ENCODE measurements at regions not wholly inside any gene's neighbourhood (a gene's known extent, or its start where the extent isn't known, plus 50 kb on each side); places are given as distances from the start of the nearest gene placed in this dataset.

- Histone ChIP-seq H3K4me3 (ENCODE audit: low read depth, low read length) (no peak overlapping the region), H3K36me3 (replicated peaks) (no peaks in the 10 kb centered on the region), H3K27me3 (replicated peaks) (no peaks in the 10 kb centered on the region), H3K27ac (no peak overlapping the region)
- no peak for TF ChIP-seq CTCF (IDR thresholded peaks at IDR 0.05; ENCODE audit: low read depth, low read length, missing control alignments)
- in situ Hi-C loops (cut with HindIII; ENCODE audit: low pct_ligation_motif_present, low sequenced_read_pairs) = no loop called here
- no peak for DNase-seq
These were observed 236.9 kb upstream of the SLC10A2 start for GRCh38 chr13:103303078-103303651.

- no peaks in the 10 kb centered on the region for H3K27me3 ChIP-seq (replicated peaks)
- in situ Hi-C loops (cut with HindIII; ENCODE audit: low pct_ligation_motif_present, low sequenced_read_pairs) = no loop called here
- H3K27ac ChIP-seq = no peak overlapping the region
- no peak for DNase-seq
- TF ChIP-seq CTCF (IDR thresholded peaks at IDR 0.05; ENCODE audit: low read depth, low read length, missing control alignments) = no peak
- H3K36me3 ChIP-seq (replicated peaks) = no peaks in the 10 kb centered on the region
- no peak overlapping the region for H3K4me3 ChIP-seq (ENCODE audit: low read depth, low read length)
These were observed 236.5 kb upstream of the SLC10A2 start for GRCh38 chr13:103302676-103303075.

- no peak for DNase-seq
These were observed 232.9 kb upstream of the SLC10A2 start for GRCh38 chr13:103299079-103299478.

GRCh38 chr13:103297083-103297482 lies 230.9 kb upstream of the SLC10A2 start:
- in situ Hi-C loops (cut with HindIII; ENCODE audit: low pct_ligation_motif_present, low sequenced_read_pairs) = no loop called here
- TF ChIP-seq CTCF (IDR thresholded peaks at IDR 0.05; ENCODE audit: low read depth, low read length, missing control alignments) = no peak

More at GRCh38 chr13:103299079-103299478, 232.9 kb upstream of the SLC10A2 start:
- in situ Hi-C loops (cut with HindIII; ENCODE audit: low pct_ligation_motif_present, low sequenced_read_pairs) = no loop called here
- Histone ChIP-seq H3K27ac (no peak overlapping the region), H3K4me3 (ENCODE audit: low read depth, low read length) (no peak overlapping the region), H3K36me3 (replicated peaks) (no peaks in the 10 kb centered on the region), H3K27me3 (replicated peaks) (no peaks in the 10 kb centered on the region)
- no peak for TF ChIP-seq CTCF (IDR thresholded peaks at IDR 0.05; ENCODE audit: low read depth, low read length, missing control alignments)

GRCh38 chr13:103291798-103292572 lies 225.8 kb upstream of the SLC10A2 start:
- in situ Hi-C loops (cut with HindIII; ENCODE audit: low pct_ligation_motif_present, low sequenced_read_pairs) = no loop called here

More at GRCh38 chr13:103297083-103297482, 230.9 kb upstream of the SLC10A2 start:
- no peak for DNase-seq
- H3K36me3 ChIP-seq (replicated peaks) = no peaks in the 10 kb centered on the region
- H3K27ac ChIP-seq = no peak overlapping the region
- no peak overlapping the region for H3K4me3 ChIP-seq (ENCODE audit: low read depth, low read length)
- H3K27me3 ChIP-seq (replicated peaks) = no peaks in the 10 kb centered on the region

More at GRCh38 chr13:103291798-103292572, 225.8 kb upstream of the SLC10A2 start:
- no peak for DNase-seq
- H3K36me3 ChIP-seq (replicated peaks) = no peaks in the 10 kb centered on the region
- TF ChIP-seq CTCF (IDR thresholded peaks at IDR 0.05; ENCODE audit: low read depth, low read length, missing control alignments) = no peak
- no peaks in the 10 kb centered on the region for H3K27me3 ChIP-seq (replicated peaks)
- no peak overlapping the region for H3K27ac ChIP-seq
- no peak overlapping the region for H3K4me3 ChIP-seq (ENCODE audit: low read depth, low read length)

Data from brain microvascular endothelial cell (primary cell).